ENCODE measurements at regions not wholly inside any gene's neighbourhood (a gene's known extent, or its start where the extent isn't known, plus 50 kb on each side); places are given as distances from the start of the nearest gene placed in this dataset.

GRCh38 chr5:30879887-30880286 is 313.6 kb upstream of the CDH6 start:
- TF ChIP-seq CTCF (conservative IDR thresholded peaks at IDR 0.05): no peak
- H3K27ac ChIP-seq: no peak overlapping the region

- no peak for TF ChIP-seq CTCF (conservative IDR thresholded peaks at IDR 0.05)
- H3K27ac ChIP-seq: no peak overlapping the region
These were observed 314.7 kb upstream of the CDH6 start for GRCh38 chr5:30878746-30879145.

GRCh38 chr5:30878296-30878695 is 315.2 kb upstream of the CDH6 start:
- TF ChIP-seq CTCF (conservative IDR thresholded peaks at IDR 0.05): no peak
- H3K27ac ChIP-seq: no peak overlapping the region

GRCh38 chr5:30874241-30875034 is 319.0 kb upstream of the CDH6 start:
- H3K27ac ChIP-seq: no peak overlapping the region
- TF ChIP-seq CTCF (conservative IDR thresholded peaks at IDR 0.05): no peak

GRCh38 chr5:30871196-30871595 is 322.3 kb upstream of the CDH6 start:
- no peak for TF ChIP-seq CTCF (conservative IDR thresholded peaks at IDR 0.05)
- no peak overlapping the region for H3K27ac ChIP-seq

- no peak for TF ChIP-seq CTCF (conservative IDR thresholded peaks at IDR 0.05)
- no peak overlapping the region for H3K27ac ChIP-seq
These were observed 325.8 kb upstream of the CDH6 start for GRCh38 chr5:30867711-30868110.

- no peak for TF ChIP-seq CTCF (conservative IDR thresholded peaks at IDR 0.05)
- H3K27ac ChIP-seq: no peak overlapping the region
These were observed 327.3 kb upstream of the CDH6 start for GRCh38 chr5:30866142-30866541.

Data from VCaP (cell line).